NCI-H2196 treated with DMSO at 0.1 percent for 48 hours (cell line): ENCODE measurements at regions not wholly inside any gene's neighbourhood (a gene's known extent, or its start where the extent isn't known, plus 50 kb on each side); places are given as distances from the start of the nearest gene placed in this dataset.

Experiments used
- DNase-seq: peaks from one replicate; lab custom pipeline; 2025; ENCODE audit not compliant: unreplicated experiment; lab: John Stamatoyannopoulos, UW

DNA sequence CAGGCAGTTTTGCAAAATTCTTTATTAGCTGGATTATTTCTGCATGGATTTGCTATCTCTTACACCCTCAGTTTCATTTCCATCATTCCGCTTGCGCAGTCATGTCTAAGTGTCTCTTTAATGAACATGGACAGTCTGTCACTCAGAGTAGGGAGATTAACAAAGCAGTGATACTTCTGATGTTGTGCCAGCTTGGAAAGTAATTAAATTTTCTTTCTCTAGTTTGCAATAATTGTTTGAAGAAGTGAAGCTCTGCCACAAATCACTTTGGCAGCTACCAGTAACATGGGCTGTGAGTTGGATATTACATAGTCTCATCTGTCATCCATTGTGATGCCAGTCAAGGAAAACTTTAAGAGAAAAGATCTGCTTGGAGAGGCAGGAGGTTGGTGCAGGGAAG is 324.8 kb upstream of the NWD2 start:
- no peak for DNase-seq

DNA sequence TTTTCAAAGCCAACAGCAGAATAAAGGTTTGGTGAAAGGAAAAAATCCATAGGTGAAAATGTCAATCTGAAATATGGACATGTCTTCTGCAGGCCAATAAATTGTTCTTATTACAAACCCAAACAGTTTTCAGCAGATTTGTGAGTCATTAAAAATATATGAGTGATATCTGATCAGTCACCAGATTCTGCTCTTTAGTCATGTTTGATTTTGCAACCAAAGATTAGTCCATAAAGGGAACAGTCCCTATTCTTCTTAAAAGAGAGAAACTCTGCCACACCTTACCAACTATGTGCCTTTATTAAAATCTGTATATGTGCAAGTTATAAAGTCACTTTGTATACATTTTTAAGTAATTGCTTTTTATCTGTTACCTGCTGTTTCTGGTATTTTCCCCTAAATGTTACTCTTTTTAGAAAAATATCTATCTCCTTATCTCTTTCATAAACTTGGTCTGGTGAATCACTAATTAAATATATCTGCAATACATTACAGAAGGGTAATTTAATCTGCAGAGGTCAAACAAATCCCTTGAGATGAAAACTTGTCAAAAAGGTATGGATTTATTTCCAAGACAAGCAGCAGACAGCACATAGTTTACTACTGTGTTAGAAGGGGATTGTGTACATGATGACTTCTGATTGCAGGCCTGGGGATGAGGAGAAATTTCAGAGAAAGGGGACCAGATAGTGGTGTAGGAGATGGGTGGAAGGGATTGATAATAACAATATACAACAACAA is 322.9 kb upstream of the NWD2 start:
- no peak for DNase-seq

DNA sequence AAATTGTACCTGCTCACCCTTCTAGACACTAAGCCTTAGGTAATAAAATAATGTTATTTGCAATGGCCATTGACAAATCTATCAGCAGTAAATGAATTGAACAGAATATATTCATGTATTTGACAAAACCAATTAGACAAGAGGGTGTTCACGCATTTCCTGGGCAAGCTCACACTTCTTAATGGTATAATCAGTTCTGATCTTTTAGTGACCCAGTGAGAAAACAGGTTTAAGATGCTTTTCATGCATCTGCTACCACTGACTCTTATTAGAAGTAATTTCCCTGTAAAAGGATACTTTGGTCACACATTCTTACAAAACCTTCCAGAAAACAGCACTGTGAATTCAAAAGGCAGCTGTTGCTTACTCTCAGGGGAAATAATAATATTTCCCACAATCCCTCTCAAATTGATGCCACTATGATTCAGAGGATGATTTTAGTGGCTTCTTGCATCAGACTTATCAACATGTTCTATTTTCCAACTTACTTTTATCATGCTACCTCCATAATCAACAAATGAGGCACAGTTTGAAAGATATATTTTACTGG is 313.9 kb upstream of the NWD2 start:
- DNase-seq, result no peak

DNA sequence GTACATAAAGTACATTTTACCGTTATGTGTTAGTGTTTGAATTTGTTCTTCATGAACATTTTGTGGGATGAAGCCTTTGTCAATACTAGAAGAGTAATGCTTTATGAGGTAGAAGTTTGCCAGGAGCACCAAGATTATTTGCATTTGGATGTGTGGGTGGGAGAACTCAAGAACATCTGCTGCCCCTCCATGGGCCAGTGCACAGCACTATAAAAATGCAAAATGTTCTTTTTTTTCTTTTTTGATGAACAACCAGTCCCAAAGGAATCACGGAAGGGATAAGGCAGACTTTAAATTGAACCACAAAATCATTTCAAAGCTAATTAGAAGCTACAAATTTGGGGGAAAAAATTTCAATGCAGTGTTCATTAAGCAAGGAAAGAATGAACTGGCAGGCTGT is 300.3 kb upstream of the NWD2 start:
- DNase-seq, result no peak

DNA sequence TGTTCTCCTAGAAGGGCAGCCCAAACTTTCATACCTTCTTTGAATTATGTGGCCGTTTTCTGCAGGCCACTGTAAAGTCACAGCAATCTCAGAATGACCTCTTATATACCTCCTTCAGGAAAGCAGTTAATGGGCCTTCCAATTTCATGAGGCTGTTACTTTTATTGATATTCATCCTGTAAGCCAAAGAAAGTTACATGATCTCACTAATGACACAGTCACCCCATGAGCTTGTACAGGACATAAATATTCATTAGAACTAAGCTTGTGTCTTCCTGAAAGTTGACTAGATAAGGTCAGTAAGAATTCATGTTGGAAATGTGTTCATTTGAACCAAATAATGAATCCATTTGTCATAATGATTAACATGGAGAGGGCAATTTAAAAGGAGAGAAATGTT is 283.1 kb upstream of the NWD2 start:
- DNase-seq, result no peak

DNA sequence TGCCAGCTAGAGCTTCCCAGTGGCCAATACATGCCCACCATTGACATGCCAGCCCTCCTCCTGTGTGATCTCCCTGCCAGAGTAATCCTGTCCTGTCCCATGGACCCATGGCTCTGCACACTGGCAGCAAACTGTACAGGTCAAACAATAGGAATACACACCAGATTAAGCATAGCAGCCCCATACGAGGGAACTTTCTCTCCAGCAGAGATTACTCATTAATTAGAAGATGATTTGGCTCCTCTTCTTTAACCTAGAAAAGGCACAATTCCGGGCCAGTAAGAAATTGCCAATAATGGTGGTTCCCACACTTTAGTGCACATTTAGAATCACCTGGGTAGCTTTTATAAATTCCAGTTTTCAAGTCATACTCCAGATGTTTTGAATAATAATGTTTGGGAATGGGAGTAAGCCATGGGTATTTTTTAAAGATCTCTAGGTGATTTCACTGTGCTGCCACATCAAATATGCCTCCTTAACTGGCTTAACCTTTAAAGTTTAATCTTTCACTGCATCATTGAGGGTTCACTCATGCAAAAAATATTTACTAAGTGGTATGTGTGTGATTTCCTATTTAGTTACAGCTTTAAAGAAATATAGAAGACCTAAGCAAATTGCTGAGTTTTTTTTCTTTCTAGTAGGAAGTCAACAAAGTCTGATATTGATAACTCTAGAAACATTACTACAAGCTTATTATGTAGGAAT is 277.6 kb upstream of the NWD2 start:
- no peak for DNase-seq

DNA sequence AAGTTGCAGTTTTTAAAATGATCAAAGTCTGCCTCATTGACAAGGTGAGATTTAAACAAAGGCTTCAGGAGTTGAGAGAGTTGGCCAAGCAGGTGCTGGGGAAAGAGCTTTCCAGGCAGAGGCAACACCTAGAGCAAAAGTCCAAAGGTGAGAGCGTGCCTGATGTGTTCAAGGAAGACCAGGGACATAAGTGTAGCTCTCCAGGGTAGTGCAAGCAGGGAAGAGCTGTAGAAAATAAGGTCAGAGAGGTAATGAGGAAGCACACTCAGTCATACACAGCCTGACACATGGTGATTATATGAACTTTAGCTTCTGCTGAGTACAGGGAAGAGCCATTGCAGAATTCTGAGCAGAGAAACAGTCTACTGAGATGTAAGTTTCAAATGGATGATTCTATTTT is 265.0 kb upstream of the NWD2 start:
- no peak for DNase-seq

DNA sequence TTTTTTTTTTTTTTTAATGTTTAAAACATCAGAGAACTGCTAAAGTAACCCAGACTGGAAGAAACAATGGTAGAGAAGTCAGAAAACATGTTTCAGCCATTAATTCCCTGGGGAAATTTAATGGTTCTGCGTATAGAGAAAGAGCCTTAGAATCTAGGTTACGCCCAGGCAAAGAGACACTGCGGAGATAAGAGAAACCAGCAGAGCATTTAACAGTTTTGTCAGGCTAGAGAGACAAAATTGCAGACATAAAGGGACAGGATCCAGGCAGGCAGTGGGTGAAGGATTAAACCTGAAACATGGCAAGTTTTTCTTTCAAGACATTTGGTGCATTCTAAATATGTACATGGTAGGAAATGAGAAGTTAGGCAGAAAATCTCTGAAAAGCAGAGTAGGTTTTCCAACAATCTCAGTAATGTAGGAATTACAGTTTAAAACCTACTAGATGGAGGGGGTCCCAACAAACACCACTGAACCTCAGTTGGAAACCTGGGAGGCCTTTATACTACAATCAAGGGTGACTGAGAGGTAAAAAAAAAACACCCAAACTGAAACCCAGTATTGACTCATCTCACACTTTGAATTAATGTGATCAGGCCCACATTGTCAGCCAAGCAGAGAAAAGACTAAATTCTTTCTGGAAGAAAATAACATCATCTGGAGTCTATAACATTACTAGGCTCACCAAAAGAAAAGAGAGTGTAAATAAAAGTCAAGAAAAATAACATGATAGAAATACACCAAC is 254.2 kb upstream of the NWD2 start:
- DNase-seq, result no peak

DNA sequence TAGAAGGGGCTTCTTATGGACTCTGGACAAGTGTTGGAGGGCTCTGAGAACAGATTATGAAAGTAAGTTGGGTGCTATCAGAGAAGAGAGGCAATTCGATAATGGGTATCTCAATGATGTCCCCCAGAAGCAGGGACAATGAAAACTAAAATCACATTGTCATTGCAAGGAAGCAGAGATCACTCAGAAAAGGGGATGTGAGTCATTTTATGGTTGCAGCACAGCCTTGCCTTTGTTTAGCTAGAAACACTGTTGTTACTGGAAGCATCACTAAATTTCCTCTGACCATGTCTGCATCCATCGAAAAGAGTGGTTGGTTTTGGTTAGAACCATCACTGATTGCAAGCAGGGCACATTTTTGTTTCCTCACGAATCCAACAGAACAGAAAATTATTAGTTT is 246.8 kb upstream of the NWD2 start:
- no peak for DNase-seq

DNA sequence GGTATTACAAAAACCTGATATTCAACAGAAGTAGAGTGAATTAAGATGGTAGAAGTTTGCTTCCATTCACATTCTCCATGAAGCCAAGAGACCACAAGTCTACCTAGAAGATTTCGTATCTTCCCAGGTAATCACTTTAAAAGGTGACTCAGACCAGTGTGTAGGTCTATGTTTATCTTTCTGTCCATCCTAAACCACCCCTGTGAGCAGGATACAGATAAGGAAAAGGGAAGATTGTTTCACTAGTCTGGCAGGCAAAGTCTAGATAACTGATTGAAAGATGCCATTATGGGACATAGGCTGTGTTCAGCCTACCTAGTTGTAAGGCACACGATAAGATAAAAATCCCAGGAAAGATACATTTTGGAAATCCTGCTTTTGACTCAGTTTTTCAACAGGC is 244.3 kb upstream of the NWD2 start:
- DNase-seq, result no peak

DNA sequence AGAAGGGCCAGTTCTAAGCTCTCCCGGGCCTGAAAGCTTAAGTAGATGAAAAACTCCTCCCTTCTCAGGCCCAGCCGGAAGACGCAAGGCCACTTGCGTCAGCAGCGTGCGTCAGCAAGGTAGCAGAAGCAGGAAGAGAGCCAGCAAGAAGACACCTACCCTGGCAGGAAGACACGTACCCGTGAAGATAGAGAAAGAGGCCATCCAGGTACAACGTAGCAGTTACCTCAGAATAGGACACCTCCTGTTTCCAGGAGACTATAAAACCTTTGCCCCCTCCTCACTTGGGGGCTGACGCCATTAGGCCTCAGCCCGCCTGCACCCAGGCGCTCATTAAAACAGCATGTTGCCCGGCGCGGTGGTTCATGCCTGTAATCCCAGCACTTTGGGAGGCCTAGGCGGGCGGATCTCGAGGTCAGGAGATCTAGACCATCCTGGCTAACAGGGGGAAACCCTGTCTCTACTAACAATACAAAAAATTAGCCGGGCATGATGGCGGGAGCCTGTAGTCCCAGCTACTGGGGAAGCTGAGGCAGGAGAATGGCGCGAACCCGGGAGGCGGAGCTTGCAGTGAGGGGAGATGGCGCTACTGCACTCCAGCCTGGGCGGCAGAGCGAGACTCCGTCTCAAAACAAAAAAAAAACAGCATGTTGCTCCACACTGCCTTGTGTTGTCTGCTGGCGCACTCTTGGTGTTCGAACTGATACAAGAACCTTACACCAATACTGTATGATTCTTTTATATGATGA is 242.7 kb upstream of the NWD2 start:
- DNase-seq, result no peak

DNA sequence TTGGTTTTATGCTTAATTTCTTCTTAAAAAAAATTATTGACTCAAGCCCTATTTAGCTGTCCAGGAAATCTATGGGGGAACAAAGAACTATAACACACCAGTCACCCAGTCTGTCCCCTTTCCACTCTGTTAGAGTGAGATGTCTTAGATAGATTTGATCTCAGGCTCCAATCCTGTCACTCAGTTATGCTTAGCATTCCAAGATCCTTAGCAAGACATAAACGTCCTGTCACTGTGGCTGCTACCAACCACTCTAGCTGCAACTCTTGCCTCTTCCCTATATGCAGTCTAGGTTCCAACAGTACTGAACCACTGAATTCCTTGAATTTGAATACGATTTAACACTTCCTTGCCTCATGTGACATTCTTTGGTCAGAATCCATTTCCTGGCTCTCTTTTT is 241.9 kb upstream of the NWD2 start:
- no peak for DNase-seq

DNA sequence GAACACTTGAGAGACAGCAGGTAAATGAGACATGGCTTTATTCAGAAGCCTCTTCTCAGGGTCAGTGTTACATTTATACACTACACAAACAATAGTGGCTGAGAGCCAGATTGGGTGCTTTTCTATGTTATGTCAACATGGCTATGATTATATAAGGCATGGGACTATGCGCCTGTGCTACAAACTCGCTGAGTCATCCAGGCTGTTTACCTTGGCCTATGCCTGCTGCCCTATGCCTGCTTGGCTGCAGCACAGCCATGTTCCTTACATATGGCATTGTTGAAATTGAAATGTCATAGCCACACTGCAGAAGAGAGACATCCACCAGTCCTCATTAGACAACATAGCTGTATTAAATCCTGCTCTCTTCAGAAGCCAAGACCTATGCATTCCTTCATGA is 236.3 kb upstream of the NWD2 start:
- DNase-seq, result no peak

DNA sequence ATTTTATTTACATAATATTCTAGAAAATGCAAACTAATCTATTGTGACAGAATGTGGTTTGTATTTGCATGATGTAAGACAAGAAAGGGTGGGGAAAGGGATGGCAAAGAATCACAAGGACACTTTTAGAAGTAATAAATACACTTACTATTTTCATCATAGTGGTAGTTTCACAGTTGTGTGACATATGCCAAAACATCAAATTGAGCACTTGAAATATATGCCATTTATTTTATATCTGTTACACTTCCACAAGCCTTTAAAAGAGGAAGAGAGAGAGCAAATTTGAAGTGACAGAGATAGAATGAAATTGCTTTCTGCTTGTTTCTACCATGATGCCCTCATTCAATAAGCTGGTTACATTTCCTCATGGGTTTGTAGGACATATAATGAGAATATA is 230.0 kb upstream of the NWD2 start:
- DNase-seq, result no peak

DNA sequence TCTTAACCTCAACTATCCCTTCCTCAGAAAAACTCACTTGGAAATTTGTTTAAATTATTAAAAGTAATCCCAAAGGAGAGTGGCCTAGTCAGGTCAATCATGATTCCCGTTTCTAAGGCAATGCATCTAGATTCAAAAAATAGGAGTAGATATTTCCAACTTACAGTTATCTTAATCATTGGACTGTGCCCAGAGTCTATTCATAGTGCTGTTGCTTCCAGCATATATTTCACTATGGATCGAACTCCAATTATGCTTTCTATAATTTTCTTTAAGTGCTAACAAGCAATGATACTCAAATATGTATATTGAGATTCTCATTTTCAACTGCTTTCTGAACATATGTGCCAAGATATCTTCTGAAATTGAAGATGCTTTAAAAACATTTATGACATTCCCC is 229.2 kb upstream of the NWD2 start:
- DNase-seq, result no peak

DNA sequence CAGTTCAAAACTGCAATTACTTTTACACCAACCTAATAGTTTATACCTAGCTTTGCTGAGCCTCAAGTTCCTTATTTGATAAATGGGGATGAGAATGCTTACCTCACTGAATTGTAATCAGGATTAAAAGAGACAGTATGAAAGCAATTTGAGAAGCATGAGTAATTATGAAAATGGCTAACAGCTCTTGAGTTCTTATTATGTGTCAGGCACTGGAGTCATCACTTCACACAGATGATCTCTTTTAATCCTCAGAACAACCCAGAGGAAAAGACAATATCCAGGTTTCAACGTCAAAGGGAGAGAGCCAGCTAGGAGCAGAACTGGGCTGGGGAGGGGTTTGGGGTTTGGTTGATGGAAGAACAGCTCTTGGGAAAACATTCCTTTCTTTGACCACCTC is 221.0 kb upstream of the NWD2 start:
- no peak for DNase-seq

DNA sequence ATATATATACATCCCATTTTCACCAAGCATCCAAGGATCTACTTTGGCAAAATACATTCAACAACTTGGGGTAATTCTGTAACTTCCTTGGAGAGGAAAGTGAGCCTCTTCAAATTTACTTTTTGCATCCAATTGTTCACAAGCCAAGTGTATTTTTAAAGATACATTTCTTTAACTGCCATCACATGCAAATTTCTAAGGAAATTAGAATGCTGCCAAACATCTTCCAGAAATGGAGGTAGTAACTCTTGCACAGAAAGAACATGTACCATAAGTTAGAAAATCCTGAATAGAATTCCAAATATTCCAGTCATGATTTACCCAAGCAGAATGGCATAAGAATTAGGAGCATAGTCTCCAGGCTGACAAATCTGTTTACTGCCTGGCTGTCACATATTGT is 220.5 kb upstream of the NWD2 start:
- DNase-seq, result no peak

DNA sequence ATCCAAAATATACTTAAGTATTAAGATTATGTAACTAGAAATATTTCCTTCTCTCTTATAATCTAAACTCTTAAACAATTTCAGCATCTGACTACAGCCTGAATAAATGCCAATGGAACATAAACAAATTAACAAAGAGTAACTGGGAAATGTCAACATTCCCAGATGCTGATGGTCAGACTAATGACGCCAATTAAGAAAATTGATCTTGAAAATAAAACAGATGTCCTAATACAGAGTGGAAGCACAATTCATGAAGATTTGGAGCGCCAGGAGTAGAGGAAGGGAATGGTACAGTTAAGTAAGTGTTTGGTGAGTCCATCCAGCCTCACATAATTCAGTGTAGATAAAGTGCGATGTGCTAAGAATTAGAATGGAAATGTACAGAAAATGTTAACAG is 203.7 kb upstream of the NWD2 start:
- no peak for DNase-seq

DNA sequence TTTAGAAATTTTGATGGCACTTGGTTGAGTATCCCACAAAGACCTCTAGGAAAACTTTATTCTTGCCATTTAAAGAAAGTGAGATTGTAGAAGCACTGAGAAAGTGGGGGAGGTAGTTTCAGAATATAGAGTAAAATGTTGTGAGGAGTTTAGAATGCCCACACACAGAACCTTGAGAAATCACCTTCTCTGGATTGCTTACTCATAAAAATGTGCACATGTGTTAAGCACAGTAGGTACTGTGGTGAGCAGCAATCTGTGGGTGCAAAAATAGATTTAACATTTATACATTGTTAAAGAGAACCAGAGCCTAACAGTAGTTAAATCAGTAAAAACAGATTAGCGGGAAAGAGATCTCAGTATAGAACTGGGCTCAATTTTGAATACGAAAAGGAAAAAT is 201.2 kb upstream of the NWD2 start:
- DNase-seq, result no peak

DNA sequence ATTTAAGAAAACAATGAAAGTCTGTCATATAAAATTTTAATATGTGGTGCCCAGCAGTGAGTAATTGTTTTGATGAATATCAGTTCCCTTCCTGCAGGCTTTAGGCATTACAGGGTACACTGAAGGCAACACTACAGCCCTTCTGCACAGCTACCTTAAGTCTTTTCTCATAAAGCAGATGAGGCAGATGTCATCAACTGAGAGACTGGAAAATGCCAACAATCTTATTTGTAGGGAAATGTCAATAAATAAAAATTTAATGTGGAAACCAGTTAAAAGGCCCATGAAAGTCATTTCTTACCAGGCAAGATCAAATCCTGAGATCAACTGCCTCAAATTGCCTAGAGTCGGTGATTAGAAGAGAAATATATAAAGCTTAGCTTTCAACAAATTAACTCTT is 193.4 kb upstream of the NWD2 start:
- DNase-seq, result no peak

DNA sequence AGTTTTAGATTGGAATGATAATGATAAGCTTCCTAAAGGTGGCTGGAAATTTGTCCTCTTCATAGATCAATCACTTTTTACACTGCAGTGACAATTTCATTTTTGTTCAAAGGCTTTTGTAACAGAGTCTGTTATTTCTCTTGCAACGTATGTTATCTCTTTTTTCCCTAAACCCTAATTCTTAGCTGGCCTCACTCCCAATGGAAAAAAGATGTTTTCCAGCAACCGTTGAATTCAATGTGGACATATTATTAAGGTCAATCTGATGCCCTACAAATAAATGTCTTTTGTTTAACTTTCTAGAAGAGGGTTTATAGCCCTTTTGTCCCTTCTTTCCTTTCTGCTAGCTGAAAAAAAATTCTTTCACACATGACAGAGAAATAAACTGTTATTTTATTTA is 192.7 kb upstream of the NWD2 start:
- DNase-seq, result no peak
